ENCODE measurements at regions not wholly inside any gene's neighbourhood (a gene's known extent, or its start where the extent isn't known, plus 50 kb on each side); places are given as distances from the start of the nearest gene placed in this dataset.

- Histone ChIP-seq H3K27ac (no peak overlapping the region), H3K9me3 (no peaks in the 10 kb centered on the region), H3K36me3 (no peaks in the 10 kb centered on the region), H3K27me3 (no peaks in the 10 kb centered on the region), H3K4me3 (no peak overlapping the region), H3K4me1 (no peaks in the 10 kb centered on the region)
- intact Hi-C loops (cut with DNase I; ENCODE audit: low total_unique reads), result no loop called here
- no peak for DNase-seq
- TF ChIP-seq CTCF (IDR thresholded peaks at IDR 0.05) (no peak), POLR2A (IDR thresholded peaks at IDR 0.05) (no peak)
Measured at GRCh38 chr2:7982054-7982453, 699.8 kb upstream of the ID2 start.

GRCh38 chr2:7983451-7983850 lies 698.4 kb upstream of the ID2 start:
- Histone ChIP-seq H3K4me3 (no peak overlapping the region), H3K36me3 (no peaks in the 10 kb centered on the region), H3K27me3 (no peaks in the 10 kb centered on the region), H3K9me3 (no peaks in the 10 kb centered on the region), H3K27ac (no peak overlapping the region), H3K4me1 (no peaks in the 10 kb centered on the region)
- TF ChIP-seq POLR2A (IDR thresholded peaks at IDR 0.05) (no peak), CTCF (IDR thresholded peaks at IDR 0.05) (no peak)
- intact Hi-C loops (cut with DNase I; ENCODE audit: low total_unique reads), result no loop called here
- DNase-seq, result no peak

- intact Hi-C loops (cut with DNase I; ENCODE audit: low total_unique reads), result no loop called here
- no peak for DNase-seq
- Histone ChIP-seq H3K4me1 (no peaks in the 10 kb centered on the region), H3K9me3 (no peaks in the 10 kb centered on the region), H3K27me3 (no peaks in the 10 kb centered on the region), H3K36me3 (no peaks in the 10 kb centered on the region), H3K4me3 (no peak overlapping the region), H3K27ac (no peak overlapping the region)
- no peak for TF ChIP-seq POLR2A (IDR thresholded peaks at IDR 0.05)
- no peak for TF ChIP-seq CTCF (IDR thresholded peaks at IDR 0.05)
Measured at GRCh38 chr2:7983912-7984311, 697.9 kb upstream of the ID2 start.

- no peaks in the 10 kb centered on the region for H3K9me3 ChIP-seq
- DNase-seq, result no peak
- H3K4me3 ChIP-seq, result no peak overlapping the region
- H3K4me1 ChIP-seq, result no peaks in the 10 kb centered on the region
- H3K36me3 ChIP-seq, result no peaks in the 10 kb centered on the region
- H3K27ac ChIP-seq, result no peak overlapping the region
- intact Hi-C loops (cut with DNase I; ENCODE audit: low total_unique reads), result no loop called here
- H3K27me3 ChIP-seq, result no peaks in the 10 kb centered on the region
- TF ChIP-seq POLR2A (IDR thresholded peaks at IDR 0.05), result no peak
- TF ChIP-seq CTCF (IDR thresholded peaks at IDR 0.05), result no peak
Measured at GRCh38 chr2:7984693-7985353, 697.0 kb upstream of the ID2 start.

GRCh38 chr2:7986431-7986830 lies 695.4 kb upstream of the ID2 start:
- H3K27me3 ChIP-seq, result no peaks in the 10 kb centered on the region
- H3K27ac ChIP-seq, result no peak overlapping the region
- H3K4me3 ChIP-seq, result no peak overlapping the region
- H3K36me3 ChIP-seq, result no peaks in the 10 kb centered on the region
- no peaks in the 10 kb centered on the region for H3K4me1 ChIP-seq
- TF ChIP-seq CTCF (IDR thresholded peaks at IDR 0.05), result no peak
- no peak for TF ChIP-seq POLR2A (IDR thresholded peaks at IDR 0.05)
- intact Hi-C loops (cut with DNase I; ENCODE audit: low total_unique reads), result no loop called here
- DNase-seq, result no peak
- H3K9me3 ChIP-seq, result no peaks in the 10 kb centered on the region
